ENCODE measurements at regions not wholly inside any gene's neighbourhood (a gene's known extent, or its start where the extent isn't known, plus 50 kb on each side); places are given as distances from the start of the nearest gene placed in this dataset.

DNA sequence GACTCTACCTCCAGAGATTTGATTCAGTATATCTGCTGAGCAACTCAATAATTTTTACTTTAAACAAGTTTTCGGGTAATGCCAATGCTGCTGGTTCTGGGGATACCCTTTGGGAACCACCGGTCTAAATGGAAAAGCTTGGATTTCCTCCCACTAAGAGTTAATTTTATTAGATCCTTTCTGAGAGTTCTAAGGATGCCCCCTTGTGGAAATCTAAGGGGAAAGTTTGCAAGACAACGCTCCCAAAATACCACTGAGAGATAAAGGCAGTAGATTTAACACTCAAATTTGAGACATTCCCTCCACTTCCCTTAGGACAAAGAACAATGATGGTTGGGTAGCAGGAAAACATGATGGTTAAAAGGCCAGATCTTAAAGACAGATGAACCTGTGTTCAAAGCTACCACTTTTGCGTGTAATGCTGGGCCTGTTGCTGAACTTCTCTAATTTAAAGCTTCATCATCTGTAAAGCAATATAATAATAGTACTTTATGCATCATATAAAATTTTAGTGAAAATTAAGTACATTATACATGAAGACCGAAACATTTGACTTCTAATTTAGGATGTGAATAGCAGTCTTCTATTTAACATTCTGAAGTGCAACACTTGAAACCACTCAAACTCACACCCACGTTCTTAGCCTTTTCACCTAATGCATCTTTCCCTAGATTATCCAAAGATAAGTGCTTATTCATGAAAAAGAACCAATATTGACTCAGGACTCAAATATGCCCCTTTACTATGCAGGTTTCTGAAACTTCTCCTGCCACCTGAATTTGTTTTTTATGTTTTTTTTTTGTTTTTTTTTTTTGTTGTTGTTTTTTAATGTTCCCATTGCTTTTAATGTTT, 110.1 kb upstream of the LUZP2 start:
- Histone ChIP-seq H3K79me2 (ENCODE audit: control insufficient read depth, insufficient read depth, low read length) (no peaks in the 10 kb centered on the region), H2AFZ (ENCODE audit: low read length) (no peak overlapping the region), H3K4me3 (replicated peaks in 1 of 4; ENCODE audit: control extremely low read depth in 1 of 4, insufficient read depth in 1 of 4, low read depth in 3 of 4, low read length in 4 of 4) (no peak overlapping the region), H3K4me2 (ENCODE audit: extremely low read depth, insufficient read depth, low read length) (no peak overlapping the region), H4K20me1 (ENCODE audit: control insufficient read depth, extremely low read depth, insufficient read depth, low read length) (no peaks in the 10 kb centered on the region), H3K36me3 (ENCODE audit: control insufficient read depth, insufficient read depth, low read length) (no peaks in the 10 kb centered on the region), H3K27me3 (ENCODE audit: control insufficient read depth, insufficient read depth, low read length) (no peaks in the 10 kb centered on the region), H3K9ac (ENCODE audit: insufficient read depth, low read length) (no peak overlapping the region), H3K4me1 (ENCODE audit: control insufficient read depth, extremely low read depth, insufficient read depth, low read length) (no peaks in the 10 kb centered on the region), H3K27ac (ENCODE audit: insufficient read depth, low read length) (no peak overlapping the region), H3K9me3 (ENCODE audit: control insufficient read depth, insufficient read depth, low read depth, low read length) (no peaks in the 10 kb centered on the region)
- DNase-seq (ENCODE audit: low read depth in 2 of 2) = peak; percentile 41 to 69
- TF ChIP-seq CTCF (conservative IDR thresholded peaks at IDR 0.05 in 1 of 2, IDR thresholded peaks at IDR 0.05 in 1 of 2; ENCODE audit: low read depth in 1 of 2, low read length in 2 of 2) = peak; percentile 20 to 64
- no peak for TF ChIP-seq EZH2 (IDR thresholded peaks at IDR 0.05; ENCODE audit: low read length, missing control alignments)

- Histone ChIP-seq H4K20me1 (ENCODE audit: control insufficient read depth, extremely low read depth, insufficient read depth, low read length) (no peaks in the 10 kb centered on the region), H2AFZ (ENCODE audit: low read length) (no peak overlapping the region), H3K9ac (ENCODE audit: insufficient read depth, low read length) (no peak overlapping the region), H3K9me3 (ENCODE audit: control insufficient read depth, insufficient read depth, low read depth, low read length) (no peaks in the 10 kb centered on the region), H3K36me3 (ENCODE audit: control insufficient read depth, insufficient read depth, low read length) (no peaks in the 10 kb centered on the region), H3K79me2 (ENCODE audit: control insufficient read depth, insufficient read depth, low read length) (no peaks in the 10 kb centered on the region), H3K27ac (ENCODE audit: insufficient read depth, low read length) (no peak overlapping the region), H3K4me2 (ENCODE audit: extremely low read depth, insufficient read depth, low read length) (no peak overlapping the region), H3K27me3 (ENCODE audit: control insufficient read depth, insufficient read depth, low read length) (no peaks in the 10 kb centered on the region), H3K4me1 (ENCODE audit: control insufficient read depth, extremely low read depth, insufficient read depth, low read length) (no peaks in the 10 kb centered on the region), H3K4me3 (replicated peaks in 1 of 4; ENCODE audit: control extremely low read depth in 1 of 4, insufficient read depth in 1 of 4, low read depth in 3 of 4, low read length in 4 of 4) (no peak overlapping the region)
- TF ChIP-seq EZH2 (IDR thresholded peaks at IDR 0.05; ENCODE audit: low read length, missing control alignments) (no peak), CTCF (conservative IDR thresholded peaks at IDR 0.05 in 1 of 2, IDR thresholded peaks at IDR 0.05 in 1 of 2; ENCODE audit: low read depth in 1 of 2, low read length in 2 of 2) (no peak)
- no peak for DNase-seq (ENCODE audit: low read depth in 2 of 2)
Observed at GRCh38 chr11:24389575-24389974, 107.3 kb upstream of the LUZP2 start.

DNA sequence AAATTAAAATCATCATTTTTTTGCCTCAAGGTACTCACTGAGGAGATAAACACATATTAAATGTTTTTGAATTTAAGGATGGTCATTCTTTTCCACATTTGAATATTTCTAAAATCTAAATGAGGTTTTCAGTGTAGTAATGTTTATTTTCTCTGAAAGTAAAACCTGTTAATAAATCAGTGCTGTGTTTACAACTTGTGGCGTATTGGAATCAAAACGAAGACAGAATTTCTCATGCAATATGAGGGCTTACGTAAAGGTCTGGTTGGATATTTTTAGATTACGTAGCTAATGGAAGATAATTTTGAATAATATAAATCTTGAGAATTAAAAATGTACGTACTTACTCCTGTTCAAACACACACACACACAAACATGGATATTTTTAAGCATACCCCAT, 106.8 kb upstream of the LUZP2 start:
- Histone ChIP-seq H3K4me3 (replicated peaks in 1 of 4; ENCODE audit: control extremely low read depth in 1 of 4, insufficient read depth in 1 of 4, low read depth in 3 of 4, low read length in 4 of 4) (no peak overlapping the region), H4K20me1 (ENCODE audit: control insufficient read depth, extremely low read depth, insufficient read depth, low read length) (no peaks in the 10 kb centered on the region), H3K27me3 (ENCODE audit: control insufficient read depth, insufficient read depth, low read length) (no peaks in the 10 kb centered on the region), H3K4me2 (ENCODE audit: extremely low read depth, insufficient read depth, low read length) (no peak overlapping the region), H3K27ac (ENCODE audit: insufficient read depth, low read length) (no peak overlapping the region), H2AFZ (ENCODE audit: low read length) (no peak overlapping the region), H3K9me3 (ENCODE audit: control insufficient read depth, insufficient read depth, low read depth, low read length) (no peaks in the 10 kb centered on the region), H3K4me1 (ENCODE audit: control insufficient read depth, extremely low read depth, insufficient read depth, low read length) (no peaks in the 10 kb centered on the region), H3K9ac (ENCODE audit: insufficient read depth, low read length) (no peak overlapping the region), H3K36me3 (ENCODE audit: control insufficient read depth, insufficient read depth, low read length) (no peaks in the 10 kb centered on the region), H3K79me2 (ENCODE audit: control insufficient read depth, insufficient read depth, low read length) (no peaks in the 10 kb centered on the region)
- TF ChIP-seq EZH2 (IDR thresholded peaks at IDR 0.05; ENCODE audit: low read length, missing control alignments) (no peak), CTCF (conservative IDR thresholded peaks at IDR 0.05 in 1 of 2, IDR thresholded peaks at IDR 0.05 in 1 of 2; ENCODE audit: low read depth in 1 of 2, low read length in 2 of 2) (no peak)
- no peak for DNase-seq (ENCODE audit: low read depth in 2 of 2)
